ENCODE measurements at regions not wholly inside any gene's neighbourhood (a gene's known extent, or its start where the extent isn't known, plus 50 kb on each side); places are given as distances from the start of the nearest gene placed in this dataset.

GRCh38 chr13:71118779-71119364 lies 748.1 kb downstream of the DACH1 start:
- intact Hi-C loops (cut with DNase I) = no loop called here
- Histone ChIP-seq H3K4me3 (no peak overlapping the region), H3K4me1 (no peaks in the 10 kb centered on the region), H3K36me3 (no peaks in the 10 kb centered on the region), H3K27me3 (no peaks in the 10 kb centered on the region), H3K9me3 (peaks cover 0 to 5% (median 0%) of the 10 kb centered on the region in 11 donors), H3K27ac (no peak overlapping the region)
- 87 to 89% methylated on average over 6 of the region's 6 CpGs for WGBS, 2 donors
- ATAC-seq (no peak), DNase-seq (no peak)
- TF ChIP-seq CTCF (IDR thresholded peaks at IDR 0.05) = no peak

GRCh38 chr13:71117920-71118319 lies 749.1 kb downstream of the DACH1 start:
- no peaks in the 10 kb centered on the region for H3K4me1 ChIP-seq
- H3K4me3 ChIP-seq = no peak overlapping the region
- DNase-seq = no peak
- H3K9me3 ChIP-seq = peaks cover 0 to 5% (median 0%) of the 10 kb centered on the region in 11 donors
- no peaks in the 10 kb centered on the region for H3K27me3 ChIP-seq
- no peak for TF ChIP-seq CTCF (IDR thresholded peaks at IDR 0.05)
- no peak overlapping the region for H3K27ac ChIP-seq
- intact Hi-C loops (cut with DNase I) = no loop called here
- no peaks in the 10 kb centered on the region for H3K36me3 ChIP-seq
- ATAC-seq = no peak

- WGBS, 2 donors = 41 to 47% methylated on average over 5 of the region's 5 CpGs
- Histone ChIP-seq H3K36me3 (no peaks in the 10 kb centered on the region), H3K4me3 (no peak overlapping the region), H3K27ac (no peak overlapping the region), H3K9me3 (peaks cover 0 to 5% (median 0%) of the 10 kb centered on the region in 11 donors), H3K27me3 (no peaks in the 10 kb centered on the region), H3K4me1 (no peaks in the 10 kb centered on the region)
- no peak for DNase-seq
- ATAC-seq = no peak
- no peak for TF ChIP-seq CTCF (IDR thresholded peaks at IDR 0.05)
- intact Hi-C loops (cut with DNase I) = no loop called here
Measured at GRCh38 chr13:71115301-71115700, 751.7 kb downstream of the DACH1 start.

- 61 to 65% methylated on average over 1 of the region's 1 CpG for WGBS, 2 donors
- H3K9me3 ChIP-seq = peaks cover 0 to 3% (median 0%) of the 10 kb centered on the region in 11 donors
- no peak for DNase-seq
- no peak overlapping the region for H3K27ac ChIP-seq
- ATAC-seq = no peak
- no peak for TF ChIP-seq CTCF (IDR thresholded peaks at IDR 0.05)
- H3K4me3 ChIP-seq = no peak overlapping the region
- H3K4me1 ChIP-seq = no peaks in the 10 kb centered on the region
- no peaks in the 10 kb centered on the region for H3K36me3 ChIP-seq
- intact Hi-C loops (cut with DNase I) = no loop called here
- H3K27me3 ChIP-seq = no peaks in the 10 kb centered on the region
Measured at GRCh38 chr13:71096421-71096820, 770.6 kb downstream of the DACH1 start.
